OCI-LY1 (cell line): ENCODE measurements at regions not wholly inside any gene's neighbourhood (a gene's known extent, or its start where the extent isn't known, plus 50 kb on each side); places are given as distances from the start of the nearest gene placed in this dataset.

Experiments
- H2AFZ ChIP-seq: fragments of 200-600 bp; sonication (generic), shearing (Covaris generic); 2 replicates; pipeline ENCODE4 v1.6.0; 2014; ENCODE audit warnings: antibody characterized with exemption, mild to moderate bottlenecking, low read length
- H3F3A ChIP-seq: fragments of 200-600 bp; sonication (generic), shearing (Covaris generic); 2 replicates; pipeline ENCODE4 v1.6.0; 2014; ENCODE audit warnings: mild to moderate bottlenecking, antibody characterized with exemption, low read length, moderate library complexity; ENCODE audit not compliant: insufficient read depth
- H3K27ac ChIP-seq: fragments of 200-600 bp; sonication (generic); 2 replicates; pipeline ENCODE4 v1.5.1; 2014; ENCODE audit warnings: low read length, mixed run types, mild to moderate bottlenecking, low read depth; ENCODE audit not compliant: poor library complexity, severe bottlenecking
- H3K27me3 ChIP-seq: fragments of 200-600 bp; sonication (generic); 2 replicates; pipeline ENCODE4 v1.6.0; 2014; ENCODE audit warnings: antibody characterized with exemption, mild to moderate bottlenecking, low read length, moderate library complexity; ENCODE audit not compliant: insufficient read depth
- H3K36me3 ChIP-seq: fragments of 200-600 bp; sonication (generic); 2 replicates; pipeline ENCODE4 v1.6.1; 2014; ENCODE audit warnings: mild to moderate bottlenecking, antibody characterized with exemption, low read length, moderate library complexity, mixed read lengths; ENCODE audit not compliant: insufficient read depth
- H3K4me1 ChIP-seq: fragments of 200-600 bp; sonication (generic); 2 replicates; pipeline ENCODE4 v1.5.1; 2014; ENCODE audit warnings: mild to moderate bottlenecking, low read length, moderate library complexity; ENCODE audit not compliant: insufficient read depth, severe bottlenecking
- H3K4me2 ChIP-seq: fragments of 200-600 bp; sonication (generic), shearing (Covaris generic); 2 replicates; pipeline ENCODE4 v1.6.1; 2014; ENCODE audit warnings: low read length
- H3K4me3 ChIP-seq: fragments of 200-600 bp; sonication (generic); 2 replicates; pipeline ENCODE4 v1.5.1; 2014; ENCODE audit warnings: low read length, low read depth, mild to moderate bottlenecking, mixed read lengths; ENCODE audit not compliant: poor library complexity, severe bottlenecking
- H3K79me2 ChIP-seq: fragments of 200-600 bp; shearing (Covaris generic); 2 replicates; pipeline ENCODE4 v1.6.1; 2016; ENCODE audit warnings: mixed run types, low read length, mixed read lengths; ENCODE audit not compliant: insufficient read depth
- H3K9ac ChIP-seq: fragments of 200-600 bp; sonication (generic), shearing (Covaris generic); 2 replicates; pipeline ENCODE4 v1.6.1; 2014; ENCODE audit warnings: mild to moderate bottlenecking, low read length, mixed read lengths
- H3K9me2 ChIP-seq: fragments of 200-600 bp; sonication (generic), shearing (Covaris generic); 2 replicates; pipeline ENCODE4 v1.6.1; 2014; ENCODE audit warnings: low read depth, mild to moderate bottlenecking, low read length, mixed read lengths
- H3K9me3 ChIP-seq: fragments of 200-600 bp; shearing (Covaris generic); 2 replicates; pipeline ENCODE4 v1.6.1; 2014; ENCODE audit warnings: low read length, mixed read lengths
- H4K20me1 ChIP-seq: fragments of 200-600 bp; sonication (generic), shearing (Covaris generic); 2 replicates; pipeline ENCODE4 v1.6.0; 2016; ENCODE audit warnings: mild to moderate bottlenecking, low read length; ENCODE audit not compliant: insufficient read depth
- CTCF ChIP-seq: fragments of 200-600 bp; sonication (generic), shearing (Covaris generic); IDR thresholded peaks from 2 replicates; pipeline ENCODE4 v1.5.1; 2017; ENCODE audit warnings: mild to moderate bottlenecking, antibody characterized with exemption, low read length, moderate library complexity, mixed read lengths
- EZH2 ChIP-seq: fragments of 200-600 bp; sonication (generic), shearing (Covaris generic); IDR thresholded peaks from 2 replicates; pipeline ENCODE4 v1.8.0; 2017; ENCODE audit warnings: borderline replicate concordance, mixed run types, mild to moderate bottlenecking, antibody characterized with exemption, low read length, moderate library complexity, mixed read lengths

- Histone ChIP-seq H3K9ac (no peak overlapping the region), H3K27me3 (no peaks in the 10 kb centered on the region), H3K9me2 (no peaks in the 10 kb centered on the region), H3K4me1 (peaks cover 35% of the 10 kb centered on the region), H4K20me1 (no peaks in the 10 kb centered on the region), H3K9me3 (no peaks in the 10 kb centered on the region), H3K36me3 (no peaks in the 10 kb centered on the region), H3K27ac (no peak overlapping the region), H2AFZ (no peak overlapping the region), H3K4me3 (no peak overlapping the region), H3K4me2 (no peak overlapping the region), H3F3A (no peaks in the 10 kb centered on the region), H3K79me2 (no peaks in the 10 kb centered on the region)
- no peak for TF ChIP-seq EZH2
- TF ChIP-seq CTCF, result no peak
These were observed 75.4 kb upstream of the MAP3K1 start for GRCh38 chr5:56739990-56740389.

GRCh38 chr5:56737951-56738606 lies 77.3 kb upstream of the MAP3K1 start:
- H3K27me3 ChIP-seq, result no peaks in the 10 kb centered on the region
- H3F3A ChIP-seq, result no peaks in the 10 kb centered on the region
- H3K9ac ChIP-seq, result no peak overlapping the region
- H3K4me2 ChIP-seq, result no peak overlapping the region; the same call in 1 of the 2 replicates
- TF ChIP-seq EZH2, result no peak
- no peak for TF ChIP-seq CTCF
- H3K9me2 ChIP-seq, result no peaks in the 10 kb centered on the region
- no peaks in the 10 kb centered on the region for H3K9me3 ChIP-seq
- no peaks in the 10 kb centered on the region for H3K79me2 ChIP-seq
- H3K36me3 ChIP-seq, result no peaks in the 10 kb centered on the region
- H3K27ac ChIP-seq, result peak overlapping the region; percentile 88
- H4K20me1 ChIP-seq, result no peaks in the 10 kb centered on the region
- peaks cover 51% of the 10 kb centered on the region for H3K4me1 ChIP-seq
- H3K4me3 ChIP-seq, result no peak overlapping the region
- peak overlapping the region; percentile 93 for H2AFZ ChIP-seq

GRCh38 chr5:56737002-56737621 lies 78.2 kb upstream of the MAP3K1 start:
- no peaks in the 10 kb centered on the region for H3K36me3 ChIP-seq
- H4K20me1 ChIP-seq, result no peaks in the 10 kb centered on the region
- H3K27ac ChIP-seq, result peak overlapping the region; percentile 88
- H3K4me3 ChIP-seq, result no peak overlapping the region
- H3K27me3 ChIP-seq, result no peaks in the 10 kb centered on the region
- H3K9ac ChIP-seq, result no peak overlapping the region; the same call in 1 of the 2 replicates
- no peak for TF ChIP-seq CTCF
- peaks cover 60% of the 10 kb centered on the region for H3K4me1 ChIP-seq
- H2AFZ ChIP-seq, result 0 out of 2 replicates have a peak overlapping the region, but pooled peaks have one; percentile 93
- no peaks in the 10 kb centered on the region for H3F3A ChIP-seq
- H3K79me2 ChIP-seq, result no peaks in the 10 kb centered on the region
- H3K4me2 ChIP-seq, result peak overlapping the region; percentile 38; the same call in 1 of the 2 replicates
- no peaks in the 10 kb centered on the region for H3K9me3 ChIP-seq
- H3K9me2 ChIP-seq, result no peaks in the 10 kb centered on the region
